GM19324 (cell line): ENCODE measurements at regions not wholly inside any gene's neighbourhood (a gene's known extent, or its start where the extent isn't known, plus 50 kb on each side); places are given as distances from the start of the nearest gene placed in this dataset.

Experiments used
- ATAC-seq: cut with Tn5 transposase; IDR thresholded peaks from one replicate; pipeline ENCODE4 v1.9.1; 2021; ENCODE audit warnings: mild to moderate bottlenecking, moderate library complexity; ENCODE audit not compliant: unreplicated experiment, low FRiP score

- ATAC-seq: no peak
Observed at GRCh38 chr12:102542816-102543440, 62.6 kb upstream of the IGF1 start.

- no peak for ATAC-seq
Observed at GRCh38 chr12:102540815-102541385, 60.5 kb upstream of the IGF1 start.

GRCh38 chr12:102539651-102540553, 59.5 kb upstream of the IGF1 start:
- ATAC-seq: no peak

- no peak for ATAC-seq
Observed at GRCh38 chr12:102535306-102535705, 54.9 kb upstream of the IGF1 start.

GRCh38 chr12:102534899-102535298, 54.5 kb upstream of the IGF1 start:
- ATAC-seq: no peak

- ATAC-seq: no peak
Observed at GRCh38 chr12:102533483-102534215, 53.3 kb upstream of the IGF1 start.
